OCI-LY1 (cell line): ENCODE measurements at regions not wholly inside any gene's neighbourhood (a gene's known extent, or its start where the extent isn't known, plus 50 kb on each side); places are given as distances from the start of the nearest gene placed in this dataset.

Experiments used
- H2AFZ ChIP-seq: fragments of 200-600 bp; sonication (generic), shearing (Covaris generic); 2 replicates; pipeline ENCODE4 v1.6.0; 2014; ENCODE audit warnings: antibody characterized with exemption, mild to moderate bottlenecking, low read length
- H3F3A ChIP-seq: fragments of 200-600 bp; sonication (generic), shearing (Covaris generic); 2 replicates; pipeline ENCODE4 v1.6.0; 2014; ENCODE audit warnings: mild to moderate bottlenecking, antibody characterized with exemption, low read length, moderate library complexity; ENCODE audit not compliant: insufficient read depth
- H3K27ac ChIP-seq: fragments of 200-600 bp; sonication (generic); 2 replicates; pipeline ENCODE4 v1.5.1; 2014; ENCODE audit warnings: low read length, mixed run types, mild to moderate bottlenecking, low read depth; ENCODE audit not compliant: poor library complexity, severe bottlenecking
- H3K27me3 ChIP-seq: fragments of 200-600 bp; sonication (generic); 2 replicates; pipeline ENCODE4 v1.6.0; 2014; ENCODE audit warnings: antibody characterized with exemption, mild to moderate bottlenecking, low read length, moderate library complexity; ENCODE audit not compliant: insufficient read depth
- H3K36me3 ChIP-seq: fragments of 200-600 bp; sonication (generic); 2 replicates; pipeline ENCODE4 v1.6.1; 2014; ENCODE audit warnings: mild to moderate bottlenecking, antibody characterized with exemption, low read length, moderate library complexity, mixed read lengths; ENCODE audit not compliant: insufficient read depth
- H3K4me1 ChIP-seq: fragments of 200-600 bp; sonication (generic); 2 replicates; pipeline ENCODE4 v1.5.1; 2014; ENCODE audit warnings: mild to moderate bottlenecking, low read length, moderate library complexity; ENCODE audit not compliant: insufficient read depth, severe bottlenecking
- H3K4me2 ChIP-seq: fragments of 200-600 bp; sonication (generic), shearing (Covaris generic); 2 replicates; pipeline ENCODE4 v1.6.1; 2014; ENCODE audit warnings: low read length
- H3K4me3 ChIP-seq: fragments of 200-600 bp; sonication (generic); 2 replicates; pipeline ENCODE4 v1.5.1; 2014; ENCODE audit warnings: low read length, low read depth, mild to moderate bottlenecking, mixed read lengths; ENCODE audit not compliant: poor library complexity, severe bottlenecking
- H3K79me2 ChIP-seq: fragments of 200-600 bp; shearing (Covaris generic); 2 replicates; pipeline ENCODE4 v1.6.1; 2016; ENCODE audit warnings: mixed run types, low read length, mixed read lengths; ENCODE audit not compliant: insufficient read depth
- H3K9ac ChIP-seq: fragments of 200-600 bp; sonication (generic), shearing (Covaris generic); 2 replicates; pipeline ENCODE4 v1.6.1; 2014; ENCODE audit warnings: mild to moderate bottlenecking, low read length, mixed read lengths
- H3K9me2 ChIP-seq: fragments of 200-600 bp; sonication (generic), shearing (Covaris generic); 2 replicates; pipeline ENCODE4 v1.6.1; 2014; ENCODE audit warnings: low read depth, mild to moderate bottlenecking, low read length, mixed read lengths
- H3K9me3 ChIP-seq: fragments of 200-600 bp; shearing (Covaris generic); 2 replicates; pipeline ENCODE4 v1.6.1; 2014; ENCODE audit warnings: low read length, mixed read lengths
- H4K20me1 ChIP-seq: fragments of 200-600 bp; sonication (generic), shearing (Covaris generic); 2 replicates; pipeline ENCODE4 v1.6.0; 2016; ENCODE audit warnings: mild to moderate bottlenecking, low read length; ENCODE audit not compliant: insufficient read depth
- EZH2 ChIP-seq: fragments of 200-600 bp; sonication (generic), shearing (Covaris generic); IDR thresholded peaks from 2 replicates; pipeline ENCODE4 v1.8.0; 2017; ENCODE audit warnings: borderline replicate concordance, mixed run types, mild to moderate bottlenecking, antibody characterized with exemption, low read length, moderate library complexity, mixed read lengths
- TF ChIP-seq, protein P1 (sequence below): fragments of 200-600 bp; sonication (generic), shearing (Covaris generic); IDR thresholded peaks from 2 replicates; pipeline ENCODE4 v1.5.1; 2017; ENCODE audit warnings: mild to moderate bottlenecking, antibody characterized with exemption, low read length, moderate library complexity, mixed read lengths

DNA sequence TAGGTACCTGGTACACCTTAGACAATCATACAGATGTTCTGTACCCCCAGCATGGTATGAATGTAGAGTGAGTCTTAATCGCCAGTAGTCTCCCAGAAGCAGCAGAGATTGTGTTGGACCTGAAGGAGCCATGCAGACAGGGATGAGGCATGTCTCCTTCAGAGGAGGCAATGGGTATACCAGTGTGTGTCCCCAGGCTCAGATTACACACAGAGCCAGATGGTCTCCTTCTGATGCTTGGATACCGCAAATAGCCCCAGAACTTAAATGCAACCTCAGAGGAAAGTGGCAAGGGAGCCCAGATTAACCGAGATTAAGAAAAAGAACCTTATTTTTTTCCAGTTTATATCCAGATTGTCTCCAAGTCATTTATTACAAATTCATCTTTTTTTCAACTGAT is 96.8 kb upstream of the C21orf91 start:
- H3K27ac ChIP-seq: no peak overlapping the region
- TF ChIP-seq, protein P1, sequence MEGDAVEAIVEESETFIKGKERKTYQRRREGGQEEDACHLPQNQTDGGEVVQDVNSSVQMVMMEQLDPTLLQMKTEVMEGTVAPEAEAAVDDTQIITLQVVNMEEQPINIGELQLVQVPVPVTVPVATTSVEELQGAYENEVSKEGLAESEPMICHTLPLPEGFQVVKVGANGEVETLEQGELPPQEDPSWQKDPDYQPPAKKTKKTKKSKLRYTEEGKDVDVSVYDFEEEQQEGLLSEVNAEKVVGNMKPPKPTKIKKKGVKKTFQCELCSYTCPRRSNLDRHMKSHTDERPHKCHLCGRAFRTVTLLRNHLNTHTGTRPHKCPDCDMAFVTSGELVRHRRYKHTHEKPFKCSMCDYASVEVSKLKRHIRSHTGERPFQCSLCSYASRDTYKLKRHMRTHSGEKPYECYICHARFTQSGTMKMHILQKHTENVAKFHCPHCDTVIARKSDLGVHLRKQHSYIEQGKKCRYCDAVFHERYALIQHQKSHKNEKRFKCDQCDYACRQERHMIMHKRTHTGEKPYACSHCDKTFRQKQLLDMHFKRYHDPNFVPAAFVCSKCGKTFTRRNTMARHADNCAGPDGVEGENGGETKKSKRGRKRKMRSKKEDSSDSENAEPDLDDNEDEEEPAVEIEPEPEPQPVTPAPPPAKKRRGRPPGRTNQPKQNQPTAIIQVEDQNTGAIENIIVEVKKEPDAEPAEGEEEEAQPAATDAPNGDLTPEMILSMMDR: no peak
- TF ChIP-seq EZH2: no peak
- no peak overlapping the region for H3K4me2 ChIP-seq
- H3K4me1 ChIP-seq: no peaks in the 10 kb centered on the region
- H3K36me3 ChIP-seq: no peaks in the 10 kb centered on the region
- no peak overlapping the region for H3K4me3 ChIP-seq
- no peaks in the 10 kb centered on the region; the same call in 1 of the 2 replicates for H3K9me3 ChIP-seq
- H3K27me3 ChIP-seq: no peaks in the 10 kb centered on the region
- no peak overlapping the region for H3K9ac ChIP-seq
- H3K79me2 ChIP-seq: no peaks in the 10 kb centered on the region
- H3K9me2 ChIP-seq: no peaks in the 10 kb centered on the region
- no peaks in the 10 kb centered on the region for H3F3A ChIP-seq
- H2AFZ ChIP-seq: no peak overlapping the region
- H4K20me1 ChIP-seq: no peaks in the 10 kb centered on the region

DNA sequence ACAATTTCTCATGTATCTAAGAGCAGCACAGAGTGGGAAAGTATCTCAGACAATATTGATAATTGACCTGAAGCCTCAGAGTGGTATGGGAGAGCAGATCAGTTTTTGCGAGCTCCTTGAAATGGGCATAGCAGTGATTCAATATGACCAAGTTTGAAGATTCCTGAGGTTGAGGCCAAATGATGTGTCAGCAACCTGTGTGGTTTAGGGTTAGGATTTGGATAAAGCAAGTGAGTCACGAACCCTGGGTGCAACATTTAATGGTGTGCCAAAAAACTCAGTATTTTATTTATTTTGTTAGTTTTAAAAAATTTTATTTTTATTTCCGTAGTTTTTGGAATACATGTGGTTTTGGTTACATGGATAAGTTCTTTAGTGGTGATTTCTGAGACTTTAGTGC is 92.5 kb upstream of the C21orf91 start:
- Histone ChIP-seq H4K20me1 (no peaks in the 10 kb centered on the region), H3K4me2 (no peak overlapping the region), H3K4me3 (no peak overlapping the region), H3K9ac (no peak overlapping the region), H3K9me2 (no peaks in the 10 kb centered on the region), H3K27me3 (no peaks in the 10 kb centered on the region), H3K9me3 (no peaks in the 10 kb centered on the region), H3K79me2 (no peaks in the 10 kb centered on the region), H3K4me1 (no peaks in the 10 kb centered on the region), H2AFZ (no peak overlapping the region), H3K36me3 (no peaks in the 10 kb centered on the region), H3K27ac (no peak overlapping the region), H3F3A (no peaks in the 10 kb centered on the region)
- TF ChIP-seq, protein P1: no peak
- TF ChIP-seq EZH2: no peak

DNA sequence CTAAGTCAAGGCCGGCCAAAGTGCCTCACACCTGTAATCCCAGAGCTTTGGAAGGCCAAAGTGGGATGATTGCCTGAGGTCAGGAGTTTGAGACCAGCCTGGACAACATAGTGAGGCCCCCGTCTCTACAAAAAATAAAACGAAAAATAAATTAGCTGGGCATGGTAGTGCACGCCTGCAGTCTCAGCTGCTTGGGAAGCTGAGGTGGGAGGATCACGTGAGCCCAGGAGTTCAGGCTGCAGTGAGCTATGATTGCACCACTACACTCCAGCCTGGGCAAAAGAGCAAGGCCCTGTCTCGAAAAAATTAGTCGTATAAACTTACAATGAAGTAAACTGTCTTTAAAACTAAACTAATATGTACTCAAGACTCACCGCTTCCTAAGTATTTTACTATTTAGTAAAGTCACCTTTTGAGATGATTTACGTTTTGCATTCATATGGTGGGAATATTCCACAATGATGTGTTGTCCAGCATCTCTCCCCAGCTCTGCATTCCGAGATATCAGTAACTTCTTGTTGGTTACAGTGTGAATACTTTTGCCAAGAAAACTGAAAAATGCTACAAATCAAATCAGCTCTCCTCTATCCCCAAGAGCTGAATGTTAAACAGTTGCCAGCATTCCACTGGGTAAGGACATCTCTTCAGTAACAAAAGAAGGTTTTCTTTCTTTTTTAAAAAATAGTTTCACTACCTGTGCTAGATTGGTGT is 84.9 kb upstream of the C21orf91 start:
- H3K79me2 ChIP-seq: no peaks in the 10 kb centered on the region
- H3K9me3 ChIP-seq: no peaks in the 10 kb centered on the region
- no peak overlapping the region for H3K9ac ChIP-seq
- H3K27ac ChIP-seq: no peak overlapping the region
- no peaks in the 10 kb centered on the region for H3K27me3 ChIP-seq
- no peaks in the 10 kb centered on the region for H3F3A ChIP-seq
- no peak overlapping the region for H3K4me2 ChIP-seq
- no peaks in the 10 kb centered on the region for H3K4me1 ChIP-seq
- TF ChIP-seq, protein P1: no peak
- TF ChIP-seq EZH2: no peak
- no peaks in the 10 kb centered on the region for H4K20me1 ChIP-seq
- no peak overlapping the region for H3K4me3 ChIP-seq
- no peak overlapping the region for H2AFZ ChIP-seq
- H3K36me3 ChIP-seq: no peaks in the 10 kb centered on the region
- no peaks in the 10 kb centered on the region for H3K9me2 ChIP-seq
